A549 (cell line): ENCODE measurements at regions not wholly inside any gene's neighbourhood (a gene's known extent, or its start where the extent isn't known, plus 50 kb on each side); places are given as distances from the start of the nearest gene placed in this dataset.
A peak's percentile ranks its signal among the peaks of the same experiment; 100 is the strongest.

Experiments used
- ATAC-seq, 2 experiments: fragments of 200-7000 bp in 1 of 2; fragments of >200 bp in 1 of 2; cut with Nextera tagmentation in 1 of 2; cut with Tn5 transposase in 1 of 2; 3 replicates each; pipeline versions ENCODE4 v1.8.0 to v1.9.1; 2018 to 2020; ENCODE audit warnings: mild to moderate bottlenecking in 1 of 2, moderate library complexity in 1 of 2
- CTCF ChIA-PET: fragments of 300-600 bp; sonication (Branson Sonifier 250); formaldehyde crosslinking; extraction: SDS; loops from one replicate; lab custom pipeline; 2021; ENCODE audit warnings: antibody characterized with exemption, inconsistent platforms; lab: Yijun Ruan, JAX
- POLR2A ChIA-PET: fragments of 350-600 bp; formaldehyde crosslinking; extraction: SDS; loops from one replicate; lab custom pipeline; 2021; ENCODE audit warnings: antibody characterized with exemption, inconsistent platforms; lab: Yijun Ruan, JAX
- DNase-seq, 2 experiments: peaks; one replicate each; pipeline versions ENCODE4 v3.0.0 to v3.0.0-alpha.2; 2011 to 2016; ENCODE audit warnings: low read depth in 1 of 2, low spot score in 1 of 2
- FAIRE-seq: peaks from 2 replicates; lab custom pipeline; 2011; peaks lifted over from hg19 to GRCh38; lab: Jason Lieb, UNC
- H3K27ac ChIP-seq, 2 experiments: fragments of >200 bp; sonication (Bioruptor Twin); formaldehyde crosslinking; 3 replicates each; pipeline ENCODE4 v1.5.1; 2016 to 2017
- H3K4me1 ChIP-seq: fragments of >200 bp; sonication (Bioruptor Twin); formaldehyde crosslinking; 3 replicates; pipeline ENCODE4 v1.6.1; 2016
- H3K4me2 ChIP-seq: fragments of >200 bp; sonication (Bioruptor Twin); formaldehyde crosslinking; 3 replicates; pipeline ENCODE4 v1.6.1; 2016
- H3K4me3 ChIP-seq: fragments of >200 bp; sonication (Bioruptor Twin); formaldehyde crosslinking; 3 replicates; pipeline ENCODE4 v1.5.1; 2016
- H3K9me3 ChIP-seq: fragments of >200 bp; sonication (Bioruptor Twin); formaldehyde crosslinking; 3 replicates; pipeline ENCODE4 v1.6.1; 2016
- BHLHE40 ChIP-seq: IDR thresholded peaks from 2 replicates; pipeline ENCODE4 v1.6.1; 2012; ENCODE audit warnings: low read depth, low read length, inconsistent platforms
- CBX2 ChIP-seq: fragments of 200-600 bp; sonication (generic); IDR thresholded peaks from 2 replicates; pipeline ENCODE4 v1.6.1; 2016; ENCODE audit warnings: low read depth, mild to moderate bottlenecking, borderline replicate concordance
- CBX8 ChIP-seq: fragments of 200-600 bp; sonication (generic); IDR thresholded peaks from 2 replicates; pipeline ENCODE4 v1.6.1; 2016
- CEBPB ChIP-seq, 2 experiments: fragments of >200 bp in 1 of 2; sonication (Bioruptor Twin) in 1 of 2; formaldehyde crosslinking in 1 of 2; IDR thresholded peaks; 2 replicates each; pipeline ENCODE4 v1.6.1; 2012 to 2016
- CHD2 ChIP-seq: fragments of 150-350 bp; IDR thresholded peaks from 2 replicates; pipeline ENCODE4 v1.6.1; 2014; ENCODE audit warnings: low read length; ENCODE audit not compliant: partially characterized antibody
- CHD4 ChIP-seq: fragments of 200-600 bp; sonication (generic); IDR thresholded peaks from 2 replicates; pipeline ENCODE4 v1.6.1; 2016; ENCODE audit warnings: antibody characterized with exemption, mild to moderate bottlenecking, borderline replicate concordance
- EP300 ChIP-seq, 2 experiments: fragments of >200 bp; sonication (Bioruptor Twin); formaldehyde crosslinking; IDR thresholded peaks; 2 replicates in 1 of 2; 3 replicates in 1 of 2; pipeline ENCODE4 v1.6.1; 2016 to 2017
- FOSL2 ChIP-seq, 2 experiments: fragments of 450-650 bp in 1 of 2; fragments of >200 bp in 1 of 2; sonication (Bioruptor Twin) in 1 of 2; formaldehyde crosslinking; IDR thresholded peaks; 2 replicates each; pipeline versions ENCODE4 v1.5.0 to v1.6.1; 2016 to 2020; ENCODE audit warnings: mild to moderate bottlenecking in 1 of 2, moderate library complexity in 1 of 2
- HOXA7 ChIP-seq: fragments of 250-450 bp; sonication (Bioruptor Pico); IDR thresholded peaks from 2 replicates; pipeline ENCODE4 v1.5.0; 2020; ENCODE audit warnings: mild to moderate bottlenecking, moderate library complexity
- HOXB5 ChIP-seq: fragments of 250-450 bp; sonication (Bioruptor Pico); IDR thresholded peaks from 2 replicates; pipeline ENCODE4 v1.5.0; 2020; ENCODE audit warnings: mild to moderate bottlenecking, moderate library complexity
- JUN ChIP-seq, 2 experiments: fragments of >200 bp; sonication (Bioruptor Twin); formaldehyde crosslinking; IDR thresholded peaks; 2 replicates in 1 of 2; 3 replicates in 1 of 2; pipeline ENCODE4 v1.6.1; 2016 to 2017
- KDM1A ChIP-seq: fragments of 200-600 bp; sonication (generic); IDR thresholded peaks from 2 replicates; pipeline ENCODE4 v1.6.1; 2016; ENCODE audit warnings: low read depth, mild to moderate bottlenecking
- KDM5A ChIP-seq: fragments of 200-600 bp; sonication (generic); IDR thresholded peaks from 2 replicates; pipeline ENCODE4 v1.6.1; 2016; ENCODE audit warnings: antibody characterized with exemption, mild to moderate bottlenecking
- MYC ChIP-seq: IDR thresholded peaks from 2 replicates; pipeline ENCODE4 v1.6.1; 2012; ENCODE audit warnings: mild to moderate bottlenecking, inconsistent platforms, low read length, improper control_type of control experiment, borderline replicate concordance
- POLR2A ChIP-seq: IDR thresholded peaks from 2 replicates; pipeline ENCODE4 v1.6.1; 2012; ENCODE audit warnings: mild to moderate bottlenecking, low read length
- RAD21 ChIP-seq, 2 experiments: fragments of >200 bp in 1 of 2; sonication (Bioruptor Twin) in 1 of 2; formaldehyde crosslinking in 1 of 2; IDR thresholded peaks in 1 of 2; conservative IDR thresholded peaks in 1 of 2; 2 replicates in 1 of 2; 3 replicates in 1 of 2; pipeline ENCODE4 v1.6.1; 2012 to 2018; ENCODE audit warnings: inconsistent platforms in 1 of 2
- RARB ChIP-seq: fragments of 250-450 bp; sonication (Bioruptor Pico); IDR thresholded peaks from 2 replicates; pipeline ENCODE4 v1.8.0; 2021; ENCODE audit warnings: mild to moderate bottlenecking, moderate library complexity
- RCOR1 ChIP-seq: fragments of 150-350 bp; IDR thresholded peaks from 2 replicates; pipeline ENCODE4 v1.6.1; 2014; ENCODE audit warnings: antibody characterized with exemption, low read length, low read depth
- SMC3 ChIP-seq: fragments of >200 bp; sonication (Bioruptor Twin); formaldehyde crosslinking; IDR thresholded peaks from 3 replicates; pipeline ENCODE4 v1.6.1; 2018; ENCODE audit warnings: inconsistent platforms
- TP53 ChIP-seq: fragments of 250-450 bp; sonication (Bioruptor Pico); IDR thresholded peaks from 2 replicates; pipeline ENCODE4 v1.5.0; 2021; ENCODE audit warnings: mild to moderate bottlenecking, moderate library complexity
- ZC3H11A ChIP-seq: fragments of 450-650 bp; IDR thresholded peaks from 2 replicates; pipeline ENCODE4 v1.6.1; 2014; ENCODE audit warnings: antibody characterized with exemption, mild to moderate bottlenecking
- ZFP36 ChIP-seq: fragments of 450-650 bp; IDR thresholded peaks from 2 replicates; pipeline ENCODE4 v1.6.1; 2014; ENCODE audit warnings: borderline replicate concordance; ENCODE audit not compliant: partially characterized antibody
- ZNF302 ChIP-seq: fragments of 250-450 bp; sonication (Bioruptor Pico); IDR thresholded peaks from 2 replicates; pipeline ENCODE4 v1.9.0; 2021; ENCODE audit warnings: inconsistent platforms, mild to moderate bottlenecking, moderate library complexity
- ZSCAN20 ChIP-seq: fragments of 250-450 bp; sonication (Bioruptor Pico); IDR thresholded peaks from 2 replicates; pipeline ENCODE4 v1.8.0; 2022; ENCODE audit warnings: mild to moderate bottlenecking, moderate library complexity
- WGBS: methylation state at CpG from one replicate; pipeline ENCODE4 v1.1.6; 2017; ENCODE audit errors: missing lambda C conversion rate; 5-methylcytosine and 5-hydroxymethylcytosine counted together
- TF ChIP-seq, protein P1 (sequence below): fragments of 150-350 bp; IDR thresholded peaks from 2 replicates; pipeline ENCODE4 v1.6.1; 2014; ENCODE audit warnings: low read depth, mild to moderate bottlenecking, low read length
- TF ChIP-seq, protein P2 (sequence below): fragments of 200-600 bp; sonication (generic); IDR thresholded peaks from 2 replicates; pipeline ENCODE4 v1.6.1; 2016; ENCODE audit warnings: antibody characterized with exemption, mild to moderate bottlenecking, moderate library complexity
- TF ChIP-seq, protein P3 (sequence below): IDR thresholded peaks from 2 replicates; pipeline ENCODE4 v1.6.1; 2012
- TF ChIP-seq, protein P4 (sequence below): IDR thresholded peaks from 2 replicates; pipeline ENCODE4 v1.6.1; 2012

DNA sequence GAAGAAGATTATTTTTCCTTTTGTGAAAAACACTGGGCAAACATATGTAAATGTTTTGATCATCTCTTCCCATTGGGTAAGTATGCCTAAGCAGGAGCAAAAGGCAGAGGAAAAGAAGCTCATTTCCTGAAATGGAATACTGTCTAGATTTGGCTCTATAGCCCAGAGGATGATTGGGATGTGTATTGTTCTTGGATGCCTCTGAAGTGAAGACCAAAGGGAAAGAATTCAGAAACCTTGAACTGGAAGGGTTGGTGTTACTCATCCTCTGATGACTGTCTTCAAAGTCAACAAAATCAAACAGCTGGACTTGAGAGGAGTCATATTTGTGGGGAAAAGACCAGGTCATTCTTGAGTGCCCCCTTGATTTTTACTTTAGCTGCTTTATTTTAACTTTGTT lies 112.6 kb upstream of the NT5C1B start:
- DNase-seq (peak; percentile 4 to 11), ATAC-seq (peak; percentile 39 to 55; a peak in 4 of 6 replicates), FAIRE-seq (no peak)
- POLR2A ChIA-PET = no interaction called here
- TF ChIP-seq JUN (IDR thresholded peaks at IDR 0.05) = no peak
- Histone ChIP-seq H3K4me1 (no peaks in the 10 kb centered on the region), H3K4me2 (no peak overlapping the region), H3K27ac (no peak overlapping the region), H3K4me3 (no peak overlapping the region), H3K9me3 (peaks cover 2% of the 10 kb centered on the region; the same call in 1 of the 3 replicates)
- CTCF ChIA-PET = interaction anchor here (1.5 to 1.6 kb wide), 3 partner anchors 12 to 181 kb away, joined by 3 to 5 read pairs (median 4); no protein-coding TSS in a partner anchor

DNA sequence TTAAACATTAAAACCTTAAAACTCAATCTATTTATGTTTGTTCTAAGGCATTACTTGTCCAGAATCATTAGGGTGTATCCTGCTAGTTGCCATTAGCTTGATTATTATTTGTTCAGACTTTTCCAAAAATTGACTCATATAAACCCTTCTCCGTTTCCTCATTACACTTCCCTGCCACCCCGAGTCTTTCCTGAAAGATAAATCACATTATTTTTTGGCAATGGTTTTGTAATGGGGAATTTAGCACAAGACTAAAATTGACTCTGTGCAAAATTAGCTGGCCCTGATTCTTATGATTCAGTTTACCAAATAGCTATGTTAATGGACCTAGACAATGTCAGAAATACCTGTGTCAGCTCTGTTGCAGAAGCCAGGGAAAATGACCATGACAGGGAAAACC lies 112.2 kb upstream of the NT5C1B start:
- CTCF ChIA-PET = interaction anchor here (1.5 to 1.6 kb wide), 2 partner anchors 11 to 181 kb away, joined by 3 to 5 read pairs; no protein-coding TSS in a partner anchor
- DNase-seq (no peak), FAIRE-seq (no peak), ATAC-seq (no peak)
- H3K4me1 ChIP-seq = no peaks in the 10 kb centered on the region
- WGBS = 33% methylated on average over 2 of the region's 2 CpGs
- POLR2A ChIA-PET = no interaction called here
- TF ChIP-seq CBX8 = no peak
- no peak overlapping the region for H3K4me2 ChIP-seq
- H3K27ac ChIP-seq = no peak overlapping the region
- no peak overlapping the region for H3K4me3 ChIP-seq
- peaks cover 2% of the 10 kb centered on the region; the same call in 1 of the 3 replicates for H3K9me3 ChIP-seq

DNA sequence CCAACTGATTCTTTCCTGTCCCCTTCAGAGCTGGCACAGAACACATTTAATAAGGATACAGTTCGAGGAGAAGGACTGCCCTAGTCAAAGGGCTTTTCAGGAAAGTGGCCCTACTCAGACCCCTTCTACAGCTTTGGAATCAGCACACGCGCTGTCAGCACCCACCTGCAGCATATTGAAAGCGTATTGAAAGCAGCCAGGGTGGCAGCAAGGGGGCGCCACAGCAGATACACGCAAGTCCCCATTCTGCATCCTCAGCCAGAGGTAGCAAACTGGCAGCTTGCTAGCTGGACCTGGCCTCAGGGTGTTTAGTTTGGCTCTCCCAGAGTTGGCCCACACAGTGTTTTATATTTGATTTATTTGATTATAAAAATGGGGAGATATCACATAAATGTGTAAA lies 101.0 kb upstream of the NT5C1B start:
- CTCF ChIA-PET = interaction anchor here (0.6 to 1.6 kb wide), 4 partner anchors 12 to 117 kb away, joined by 3 read pairs; no protein-coding TSS in a partner anchor
- H3K4me3 ChIP-seq = no peak overlapping the region

DNA sequence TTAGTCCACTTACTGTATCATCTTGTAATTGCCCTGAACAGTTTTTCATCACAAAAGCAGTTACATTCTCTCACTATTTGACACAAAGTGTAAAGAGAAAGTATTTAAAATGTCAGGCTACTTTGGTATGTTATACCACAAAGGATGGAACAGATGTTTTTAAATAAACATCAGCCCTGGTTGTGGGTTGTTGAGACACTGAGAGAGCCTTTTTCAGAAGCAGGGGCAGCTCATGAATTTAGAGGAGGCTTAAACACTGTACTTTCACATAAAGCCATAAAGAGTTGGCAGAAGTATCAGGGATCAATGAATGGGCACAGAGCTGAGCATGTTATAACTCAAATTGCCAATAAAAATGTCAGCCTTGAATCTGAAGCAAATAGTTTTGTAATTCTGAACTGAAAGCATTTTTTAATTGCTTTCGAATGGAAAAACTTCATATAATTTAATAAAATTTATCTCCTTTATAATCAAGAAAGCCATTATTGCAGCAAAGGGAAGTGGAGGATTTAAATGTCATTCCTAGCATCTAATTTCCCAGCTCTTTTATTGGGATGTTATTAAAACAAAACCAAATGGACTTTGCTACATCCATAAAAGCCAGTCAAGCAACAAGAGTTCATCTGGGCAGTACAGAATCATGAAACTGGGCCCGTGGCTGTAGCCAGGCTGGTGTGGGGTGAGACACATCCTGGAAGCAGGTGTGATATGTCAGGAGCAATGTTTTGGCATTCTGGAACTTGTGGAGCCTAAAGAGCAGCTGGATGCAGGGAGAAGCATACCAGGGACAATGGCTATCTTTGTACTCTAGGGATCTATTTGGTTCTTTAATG lies 95.1 kb upstream of the NT5C1B start:
- no peak for ATAC-seq
- Histone ChIP-seq H3K9me3 (no peaks in the 10 kb centered on the region), H3K4me1 (no peaks in the 10 kb centered on the region), H3K4me3 (no peak overlapping the region), H3K4me2 (no peak overlapping the region), H3K27ac (no peak overlapping the region)
- 10% methylated on average over 2 of the region's 2 CpGs for WGBS
- no peak for DNase-seq
- ChIA-PET CTCF (no interaction called here), POLR2A (no interaction called here)
- no peak for FAIRE-seq
- TF ChIP-seq RAD21 (conservative IDR thresholded peaks at IDR 0.05 in 1 of 2, IDR thresholded peaks at IDR 0.05 in 1 of 2) (no peak), ZFP36 (no peak), EP300 (IDR thresholded peaks at IDR 0.05) (no peak), CEBPB (IDR thresholded peaks at IDR 0.05) (no peak), SMC3 (no peak), ZNF302 (CRISPR knock-in tag) (no peak), KDM1A (no peak), CHD2 (no peak), HOXB5 (CRISPR knock-in tag) (no peak), RARB (no peak), POLR2A (no peak), MYC (no peak), RCOR1 (no peak), TP53 (CRISPR knock-in tag) (no peak), CBX2 (no peak)
- TF ChIP-seq, protein P1, sequence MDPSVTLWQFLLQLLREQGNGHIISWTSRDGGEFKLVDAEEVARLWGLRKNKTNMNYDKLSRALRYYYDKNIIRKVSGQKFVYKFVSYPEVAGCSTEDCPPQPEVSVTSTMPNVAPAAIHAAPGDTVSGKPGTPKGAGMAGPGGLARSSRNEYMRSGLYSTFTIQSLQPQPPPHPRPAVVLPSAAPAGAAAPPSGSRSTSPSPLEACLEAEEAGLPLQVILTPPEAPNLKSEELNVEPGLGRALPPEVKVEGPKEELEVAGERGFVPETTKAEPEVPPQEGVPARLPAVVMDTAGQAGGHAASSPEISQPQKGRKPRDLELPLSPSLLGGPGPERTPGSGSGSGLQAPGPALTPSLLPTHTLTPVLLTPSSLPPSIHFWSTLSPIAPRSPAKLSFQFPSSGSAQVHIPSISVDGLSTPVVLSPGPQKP = no peak
- TF ChIP-seq, protein P2, sequence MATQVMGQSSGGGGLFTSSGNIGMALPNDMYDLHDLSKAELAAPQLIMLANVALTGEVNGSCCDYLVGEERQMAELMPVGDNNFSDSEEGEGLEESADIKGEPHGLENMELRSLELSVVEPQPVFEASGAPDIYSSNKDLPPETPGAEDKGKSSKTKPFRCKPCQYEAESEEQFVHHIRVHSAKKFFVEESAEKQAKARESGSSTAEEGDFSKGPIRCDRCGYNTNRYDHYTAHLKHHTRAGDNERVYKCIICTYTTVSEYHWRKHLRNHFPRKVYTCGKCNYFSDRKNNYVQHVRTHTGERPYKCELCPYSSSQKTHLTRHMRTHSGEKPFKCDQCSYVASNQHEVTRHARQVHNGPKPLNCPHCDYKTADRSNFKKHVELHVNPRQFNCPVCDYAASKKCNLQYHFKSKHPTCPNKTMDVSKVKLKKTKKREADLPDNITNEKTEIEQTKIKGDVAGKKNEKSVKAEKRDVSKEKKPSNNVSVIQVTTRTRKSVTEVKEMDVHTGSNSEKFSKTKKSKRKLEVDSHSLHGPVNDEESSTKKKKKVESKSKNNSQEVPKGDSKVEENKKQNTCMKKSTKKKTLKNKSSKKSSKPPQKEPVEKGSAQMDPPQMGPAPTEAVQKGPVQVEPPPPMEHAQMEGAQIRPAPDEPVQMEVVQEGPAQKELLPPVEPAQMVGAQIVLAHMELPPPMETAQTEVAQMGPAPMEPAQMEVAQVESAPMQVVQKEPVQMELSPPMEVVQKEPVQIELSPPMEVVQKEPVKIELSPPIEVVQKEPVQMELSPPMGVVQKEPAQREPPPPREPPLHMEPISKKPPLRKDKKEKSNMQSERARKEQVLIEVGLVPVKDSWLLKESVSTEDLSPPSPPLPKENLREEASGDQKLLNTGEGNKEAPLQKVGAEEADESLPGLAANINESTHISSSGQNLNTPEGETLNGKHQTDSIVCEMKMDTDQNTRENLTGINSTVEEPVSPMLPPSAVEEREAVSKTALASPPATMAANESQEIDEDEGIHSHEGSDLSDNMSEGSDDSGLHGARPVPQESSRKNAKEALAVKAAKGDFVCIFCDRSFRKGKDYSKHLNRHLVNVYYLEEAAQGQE = no peak
- TF ChIP-seq, protein P3, sequence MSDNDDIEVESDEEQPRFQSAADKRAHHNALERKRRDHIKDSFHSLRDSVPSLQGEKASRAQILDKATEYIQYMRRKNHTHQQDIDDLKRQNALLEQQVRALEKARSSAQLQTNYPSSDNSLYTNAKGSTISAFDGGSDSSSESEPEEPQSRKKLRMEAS = no peak

More for the DNA sequence above, 101.0 kb upstream of the NT5C1B start:
- no peak for FAIRE-seq
- WGBS = 35% methylated on average over 6 of the region's 6 CpGs
- Histone ChIP-seq H3K4me2 (no peak overlapping the region), H3K4me1 (no peaks in the 10 kb centered on the region), H3K9me3 (no peaks in the 10 kb centered on the region), H3K27ac (no peak overlapping the region)
- DNase-seq = peak in 1 of 2 experiments; percentile 16
- POLR2A ChIA-PET = no interaction called here
- TF ChIP-seq CHD4 (no peak), JUN (IDR thresholded peaks at IDR 0.05) (no peak), ZSCAN20 (no peak), ZFP36 (no peak), KDM5A (no peak), HOXB5 (CRISPR knock-in tag) (no peak), FOSL2 (IDR thresholded peaks at IDR 0.05) (no peak), FOSL2 (CRISPR knock-in tag; IDR thresholded peaks at IDR 0.05) (no peak), BHLHE40 (no peak), HOXA7 (CRISPR knock-in tag) (no peak), ZC3H11A (no peak)
- TF ChIP-seq, protein P4, sequence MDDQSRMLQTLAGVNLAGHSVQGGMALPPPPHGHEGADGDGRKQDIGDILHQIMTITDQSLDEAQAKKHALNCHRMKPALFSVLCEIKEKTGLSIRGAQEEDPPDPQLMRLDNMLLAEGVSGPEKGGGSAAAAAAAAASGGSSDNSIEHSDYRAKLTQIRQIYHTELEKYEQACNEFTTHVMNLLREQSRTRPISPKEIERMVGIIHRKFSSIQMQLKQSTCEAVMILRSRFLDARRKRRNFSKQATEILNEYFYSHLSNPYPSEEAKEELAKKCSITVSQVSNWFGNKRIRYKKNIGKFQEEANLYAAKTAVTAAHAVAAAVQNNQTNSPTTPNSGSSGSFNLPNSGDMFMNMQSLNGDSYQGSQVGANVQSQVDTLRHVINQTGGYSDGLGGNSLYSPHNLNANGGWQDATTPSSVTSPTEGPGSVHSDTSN = no peak
- ATAC-seq = no peak; a peak in 2 of 6 replicates
